ENCODE measurements at regions not wholly inside any gene's neighbourhood (a gene's known extent, or its start where the extent isn't known, plus 50 kb on each side); places are given as distances from the start of the nearest gene placed in this dataset.
"Not testable (repeated sequence)": the region's sequence is repeated elsewhere in the genome, so short reads cannot be mapped to it uniquely, and the experiment has no call there.

GRCh38 chr1:215432483-215433227 is 134.4 kb upstream of the KCTD3 start:
- TF ChIP-seq CTCF, POLR2A, EP300 (IDR thresholded peaks at IDR 0.05): not testable (repeated sequence)

Measured in tibial nerve (tissue), 4 donors.